HG03108 (cell line): ENCODE measurements at regions not wholly inside any gene's neighbourhood (a gene's known extent, or its start where the extent isn't known, plus 50 kb on each side); places are given as distances from the start of the nearest gene placed in this dataset.

ENCODE experiments used
- ATAC-seq: cut with Tn5 transposase; IDR thresholded peaks from one replicate; pipeline ENCODE4 v1.9.1; 2021; ENCODE audit warnings: moderate library complexity; ENCODE audit not compliant: unreplicated experiment

GRCh38 chr3:152096280-152096906 is 172.3 kb upstream of the MBNL1 start:
- ATAC-seq, result no peak

GRCh38 chr3:152097120-152097519 is 171.6 kb upstream of the MBNL1 start:
- no peak for ATAC-seq

GRCh38 chr3:152097770-152098169 is 171.0 kb upstream of the MBNL1 start:
- ATAC-seq, result no peak

- ATAC-seq, result peak; percentile 98
These were observed 168.1 kb upstream of the MBNL1 start for GRCh38 chr3:152100491-152101132.

- ATAC-seq, result no peak
These were observed 166.3 kb upstream of the MBNL1 start for GRCh38 chr3:152102410-152102809.

- ATAC-seq, result no peak
These were observed 165.5 kb upstream of the MBNL1 start for GRCh38 chr3:152103257-152103656.

- no peak for ATAC-seq
These were observed 163.8 kb upstream of the MBNL1 start for GRCh38 chr3:152104847-152105415.

GRCh38 chr3:152105446-152105845 is 163.3 kb upstream of the MBNL1 start:
- ATAC-seq, result no peak

GRCh38 chr3:152109038-152109437 is 159.7 kb upstream of the MBNL1 start:
- ATAC-seq, result no peak

GRCh38 chr3:152113413-152113812 is 155.3 kb upstream of the MBNL1 start:
- ATAC-seq, result no peak

GRCh38 chr3:152113992-152114651 is 154.6 kb upstream of the MBNL1 start:
- ATAC-seq, result no peak

- ATAC-seq, result no peak
These were observed 148.0 kb upstream of the MBNL1 start for GRCh38 chr3:152120601-152121269.

GRCh38 chr3:152121270-152121636 is 147.5 kb upstream of the MBNL1 start:
- ATAC-seq, result no peak

GRCh38 chr3:152122851-152123250 is 145.9 kb upstream of the MBNL1 start:
- ATAC-seq, result no peak

- ATAC-seq, result no peak
These were observed 145.3 kb upstream of the MBNL1 start for GRCh38 chr3:152123457-152123856.

- no peak for ATAC-seq
These were observed 142.5 kb upstream of the MBNL1 start for GRCh38 chr3:152126260-152126659.

- peak; percentile 98 for ATAC-seq
These were observed 141.7 kb upstream of the MBNL1 start for GRCh38 chr3:152127058-152127457.

GRCh38 chr3:152128356-152128755 is 140.4 kb upstream of the MBNL1 start:
- no peak for ATAC-seq

GRCh38 chr3:152139651-152140050 is 129.1 kb upstream of the MBNL1 start:
- ATAC-seq, result no peak

- ATAC-seq, result no peak
These were observed 122.3 kb upstream of the MBNL1 start for GRCh38 chr3:152146461-152146860.

GRCh38 chr3:152147748-152148147 is 121.0 kb upstream of the MBNL1 start:
- no peak for ATAC-seq

- no peak for ATAC-seq
These were observed 120.2 kb upstream of the MBNL1 start for GRCh38 chr3:152148579-152148978.
